Mesodermal cell (in vitro differentiated cells): ENCODE measurements at regions not wholly inside any gene's neighbourhood (a gene's known extent, or its start where the extent isn't known, plus 50 kb on each side); places are given as distances from the start of the nearest gene placed in this dataset.
"Not testable (repeated sequence)": the region's sequence is repeated elsewhere in the genome, so short reads cannot be mapped to it uniquely, and the experiment has no call there.

Experiments
- H3K27ac ChIP-seq: 2 replicates; pipeline ENCODE4 v1.7.0; 2013; ENCODE audit warnings: mild to moderate bottlenecking, low read depth, low read length, moderate library complexity; ENCODE audit not compliant: severe bottlenecking
- H3K36me3 ChIP-seq: 2 replicates; pipeline ENCODE4 v1.7.1; 2013; ENCODE audit warnings: mild to moderate bottlenecking, low read length, moderate library complexity; ENCODE audit not compliant: control insufficient read depth, insufficient read depth
- H3K4me1 ChIP-seq: one replicate; pipeline ENCODE4 v1.7.1; 2013; ENCODE audit warnings: mild to moderate bottlenecking, low read length; ENCODE audit not compliant: insufficient read depth, control insufficient read depth, poor library complexity, severe bottlenecking
- H3K4me3 ChIP-seq: 2 replicates; pipeline ENCODE4 v1.7.0; 2013; ENCODE audit warnings: low read length, control low read depth, mild to moderate bottlenecking; ENCODE audit not compliant: insufficient read depth, poor library complexity, severe bottlenecking; ENCODE audit errors: extremely low read depth
- H3K9me3 ChIP-seq: 2 replicates; pipeline ENCODE4 v1.7.1; 2013; ENCODE audit warnings: mild to moderate bottlenecking, low read length, moderate library complexity; ENCODE audit not compliant: control insufficient read depth
- WGBS, 2 experiments: methylation state at CpG; one replicate each; pipeline ENCODE4 v1.1.5; 2013; ENCODE audit warnings: missing lambda C conversion rate in 2 of 2; ENCODE audit not compliant: insufficient coverage in 2 of 2; 5-methylcytosine and 5-hydroxymethylcytosine counted together

GRCh38 chr5:110869927-110870326, 131.1 kb downstream of the SLC25A46 start:
- Histone ChIP-seq H3K4me3 (no peak overlapping the region), H3K36me3 (no peaks in the 10 kb centered on the region), H3K9me3 (no peaks in the 10 kb centered on the region), H3K4me1 (no peaks in the 10 kb centered on the region), H3K27ac (no peak overlapping the region)
- WGBS, 2 experiments, result 83 to 96% methylated on average over 2 to 3 of the region's 4 CpGs

GRCh38 chr5:110872200-110872599, 133.4 kb downstream of the SLC25A46 start:
- H3K4me3 ChIP-seq, result no peak overlapping the region
- WGBS, 2 experiments, result 99% methylated on average over 14 of the region's 15 CpGs
- no peaks in the 10 kb centered on the region for H3K4me1 ChIP-seq
- H3K9me3 ChIP-seq, result no peaks in the 10 kb centered on the region
- H3K36me3 ChIP-seq, result no peaks in the 10 kb centered on the region
- H3K27ac ChIP-seq, result no peak overlapping the region

GRCh38 chr5:110872963-110873362, 134.2 kb downstream of the SLC25A46 start:
- Histone ChIP-seq H3K9me3 (no peaks in the 10 kb centered on the region), H3K4me1 (no peaks in the 10 kb centered on the region), H3K27ac (no peak overlapping the region), H3K36me3 (no peaks in the 10 kb centered on the region), H3K4me3 (no peak overlapping the region)
- WGBS, 2 experiments, result 84 to 87% methylated on average over 3 of the region's 7 CpGs

- no peaks in the 10 kb centered on the region for H3K4me1 ChIP-seq
- no peak overlapping the region for H3K4me3 ChIP-seq
- no peaks in the 10 kb centered on the region for H3K9me3 ChIP-seq
- no peak overlapping the region for H3K27ac ChIP-seq
- no peaks in the 10 kb centered on the region for H3K36me3 ChIP-seq
- WGBS, 2 experiments, result 0% methylated on average over 1 of the region's 3 CpGs
These were observed 135.1 kb downstream of the SLC25A46 start for GRCh38 chr5:110873773-110874437.

GRCh38 chr5:110875115-110875514, 136.3 kb downstream of the SLC25A46 start:
- H3K27ac ChIP-seq, H3K9me3 ChIP-seq, H3K36me3 ChIP-seq, H3K4me3 ChIP-seq, H3K4me1 ChIP-seq: not testable (repeated sequence)

- Histone ChIP-seq H3K4me1 (no peaks in the 10 kb centered on the region), H3K27ac (no peak overlapping the region), H3K4me3 (no peak overlapping the region), H3K9me3 (peaks cover 4% of the 10 kb centered on the region), H3K36me3 (no peaks in the 10 kb centered on the region)
These were observed 139.3 kb downstream of the SLC25A46 start for GRCh38 chr5:110878115-110878514.

GRCh38 chr5:110879675-110880074, 140.9 kb downstream of the SLC25A46 start:
- 96 to 97% methylated on average over 3 to 4 of the region's 4 CpGs for WGBS, 2 experiments
- H3K36me3 ChIP-seq, result no peaks in the 10 kb centered on the region
- no peak overlapping the region for H3K4me3 ChIP-seq
- no peak overlapping the region for H3K27ac ChIP-seq
- H3K4me1 ChIP-seq, result no peaks in the 10 kb centered on the region
- peaks cover 4% of the 10 kb centered on the region for H3K9me3 ChIP-seq

GRCh38 chr5:110880413-110880812, 141.6 kb downstream of the SLC25A46 start:
- H3K27ac ChIP-seq, result no peak overlapping the region

GRCh38 chr5:110884005-110884404, 145.2 kb downstream of the SLC25A46 start:
- H3K36me3 ChIP-seq, result no peaks in the 10 kb centered on the region
- 92 to 95% methylated on average over 2 of the region's 2 CpGs for WGBS, 2 experiments
- peaks cover 4% of the 10 kb centered on the region for H3K9me3 ChIP-seq

More at GRCh38 chr5:110880413-110880812, 141.6 kb downstream of the SLC25A46 start:
- WGBS, 2 experiments, result 94% methylated on average over 1 to 2 of the region's 2 CpGs
- H3K36me3 ChIP-seq, result no peaks in the 10 kb centered on the region
- no peaks in the 10 kb centered on the region for H3K4me1 ChIP-seq
- H3K9me3 ChIP-seq, result peaks cover 4% of the 10 kb centered on the region
- H3K4me3 ChIP-seq, result no peak overlapping the region

GRCh38 chr5:110887170-110887569, 148.4 kb downstream of the SLC25A46 start:
- not testable (repeated sequence) for H3K36me3 ChIP-seq, H3K9me3 ChIP-seq
- WGBS, 2 experiments, result 100% methylated on average over 3 of the region's 3 CpGs; no CpG with 5 or more reads in 1 of the 2 experiments

More at GRCh38 chr5:110884005-110884404, 145.2 kb downstream of the SLC25A46 start:
- Histone ChIP-seq H3K27ac (no peak overlapping the region), H3K4me3 (no peak overlapping the region), H3K4me1 (no peaks in the 10 kb centered on the region)

GRCh38 chr5:110893854-110894483, 155.2 kb downstream of the SLC25A46 start:
- H3K27ac ChIP-seq, H3K4me1 ChIP-seq, H3K9me3 ChIP-seq, H3K36me3 ChIP-seq, H3K4me3 ChIP-seq: not testable (repeated sequence)
- WGBS, 2 experiments, result 98 to 99% methylated on average over 18 to 27 of the region's 36 CpGs

More at GRCh38 chr5:110887170-110887569, 148.4 kb downstream of the SLC25A46 start:
- not testable (repeated sequence) for H3K27ac ChIP-seq, H3K4me1 ChIP-seq, H3K4me3 ChIP-seq
